K562 (cell line): ENCODE measurements at regions not wholly inside any gene's neighbourhood (a gene's known extent, or its start where the extent isn't known, plus 50 kb on each side); places are given as distances from the start of the nearest gene placed in this dataset.
A peak's percentile ranks its signal among the peaks of the same experiment; 100 is the strongest.

Source experiments
- ATAC-seq: fragments of 200-7000 bp; cut with Tn5 transposase; 3 replicates; pipeline ENCODE4 v1.9.1; 2020; ENCODE audit warnings: moderate library complexity
- BruUV-seq: library from RNA; stranded (reverse); fragments of 400-500 nt; replicated peaks from 2 replicates; lab custom pipeline; 2021; lab: Mats Ljungman, UMichigan
- CTCF ChIA-PET: fragments of 300-600 bp; formaldehyde crosslinking; extraction: SDS; loops from one replicate; lab custom pipeline; 2021; ENCODE audit warnings: low intra/inter-chr PET ratio; lab: Yijun Ruan, JAX
- POLR2A ChIA-PET: fragments of 300-600, 350-650 bp; sonication (Branson Sonifier 250); formaldehyde crosslinking; extraction: SDS; loops from one replicate; lab custom pipeline; 2021; ENCODE audit warnings: antibody characterized with exemption, inconsistent platforms; lab: Yijun Ruan, JAX
- DNase-seq, 4 experiments: peaks; one replicate each; pipeline versions ENCODE4 v3.0.0 to v3.0.0-alpha.2; 2011 to 2018; ENCODE audit warnings: low spot score in 3 of 4, mixed read lengths in 3 of 4; ENCODE audit errors: extremely low read depth in 1 of 4
- FAIRE-seq: peaks from 2 replicates; lab custom pipeline; 2011; peaks lifted over from hg19 to GRCh38; lab: Jason Lieb, UNC
- H2AFZ ChIP-seq: 2 replicates; pipeline ENCODE4 v1.6.0; 2011; ENCODE audit warnings: low read depth, low read length, control low read depth, inconsistent platforms
- H3K27ac ChIP-seq: fragments of 200-600 bp; 3 replicates; pipeline ENCODE4 v1.8.0; 2011; ENCODE audit warnings: low read depth, mild to moderate bottlenecking, control low read depth, inconsistent platforms, low read length, moderate library complexity, mixed read lengths; ENCODE audit errors: extremely low read depth
- H3K27me3 ChIP-seq, 2 experiments: fragments of 300-600 bp in 1 of 2; 2 replicates in 1 of 2; 3 replicates in 1 of 2; pipeline versions ENCODE4 v1.6.0 to v1.8.0; 2011; ENCODE audit warnings: inconsistent platforms in 2 of 2, low read length in 2 of 2, mild to moderate bottlenecking in 1 of 2, mixed read lengths in 1 of 2, moderate library complexity in 1 of 2; ENCODE audit not compliant: control insufficient read depth in 2 of 2, insufficient read depth in 2 of 2
- H3K36me3 ChIP-seq: fragments of 300-600 bp; 3 replicates; pipeline ENCODE4 v1.8.0; 2011; ENCODE audit warnings: mild to moderate bottlenecking, low read length, inconsistent platforms; ENCODE audit not compliant: control insufficient read depth, insufficient read depth
- H3K4me1 ChIP-seq, 2 experiments: fragments of 200-600 bp in 1 of 2; replicated peaks in 1 of 2; 2 replicates in 1 of 2; 3 replicates in 1 of 2; pipeline versions ENCODE4 v1.5.1 to v1.8.0; 2011; ENCODE audit warnings: inconsistent platforms in 2 of 2, low read length in 2 of 2, mild to moderate bottlenecking in 1 of 2, mixed read lengths in 1 of 2, moderate library complexity in 1 of 2; ENCODE audit not compliant: control insufficient read depth in 2 of 2, insufficient read depth in 2 of 2
- H3K4me2 ChIP-seq: 2 replicates; pipeline ENCODE4 v1.6.1; 2011; ENCODE audit warnings: low read length, control low read depth, inconsistent platforms, mixed read lengths; ENCODE audit not compliant: insufficient read depth
- H3K4me3 ChIP-seq: fragments of 200-600 bp; sonication (generic), shearing (Covaris generic); 2 replicates; pipeline ENCODE4 v1.5.1; 2016; ENCODE audit warnings: control low read depth, inconsistent platforms
- H3K79me2 ChIP-seq: fragments of 200-600 bp; 3 replicates; pipeline ENCODE4 v1.8.0; 2011; ENCODE audit warnings: low read length, inconsistent platforms; ENCODE audit not compliant: control insufficient read depth, insufficient read depth
- H3K9ac ChIP-seq, 2 experiments: 2 replicates each; pipeline versions ENCODE4 v1.6.0 to v1.6.1; 2011; ENCODE audit warnings: low read depth in 2 of 2, low read length in 2 of 2, control low read depth in 1 of 2, inconsistent platforms in 1 of 2, mild to moderate bottlenecking in 1 of 2, mixed read lengths in 1 of 2; ENCODE audit not compliant: insufficient read depth in 1 of 2
- H3K9me1 ChIP-seq: one replicate; pipeline ENCODE4 v1.6.0; 2011; ENCODE audit warnings: inconsistent platforms, mild to moderate bottlenecking, low read length, moderate library complexity; ENCODE audit not compliant: control insufficient read depth, insufficient read depth
- H3K9me3 ChIP-seq: replicated peaks from 2 replicates; pipeline ENCODE4 v1.5.1; 2011; ENCODE audit warnings: low read depth, low read length, inconsistent platforms; ENCODE audit not compliant: control insufficient read depth, insufficient read depth
- H4K20me1 ChIP-seq: replicated peaks from 2 replicates; pipeline ENCODE4 v1.6.1; 2011; ENCODE audit warnings: low read length, inconsistent platforms, mixed read lengths; ENCODE audit not compliant: control insufficient read depth, insufficient read depth
- E4F1 ChIP-seq: fragments of 250-450 bp; sonication (Bioruptor Pico); IDR thresholded peaks from 2 replicates; pipeline ENCODE4 v1.5.0; 2021; ENCODE audit warnings: mild to moderate bottlenecking, borderline replicate concordance
- EGR1 ChIP-seq: fragments of 450-650 bp; conservative IDR thresholded peaks from 2 replicates; pipeline ENCODE4 v1.6.1; 2017; ENCODE audit warnings: mild to moderate bottlenecking
- EHMT2 ChIP-seq: fragments of 450-650 bp; IDR thresholded peaks from 2 replicates; pipeline ENCODE4 v1.6.1; 2018; ENCODE audit warnings: antibody characterized with exemption
- HNRNPLL ChIP-seq: fragments of 200-400 bp; formaldehyde crosslinking; IDR thresholded peaks from 2 replicates; pipeline ENCODE4 v1.6.1; 2017; ENCODE audit warnings: low read length, low read depth, mild to moderate bottlenecking; ENCODE audit not compliant: poor library complexity, severe bottlenecking
- PCBP2 ChIP-seq: fragments of 200-400 bp; formaldehyde crosslinking; IDR thresholded peaks from 2 replicates; pipeline ENCODE4 v1.6.1; 2018; ENCODE audit warnings: low read length, low read depth, mild to moderate bottlenecking, moderate library complexity; ENCODE audit not compliant: poor library complexity, severe bottlenecking
- POLR2AphosphoS5 ChIP-seq: IDR thresholded peaks from 2 replicates; pipeline ENCODE4 v1.6.1; 2011; ENCODE audit warnings: mild to moderate bottlenecking, low read depth, low read length, moderate library complexity; ENCODE audit not compliant: control insufficient read depth, insufficient read depth
- TEAD1 ChIP-seq, 2 experiments: fragments of 450-650 bp in 1 of 2; sonication (generic) in 1 of 2; formaldehyde crosslinking; IDR thresholded peaks; 2 replicates each; pipeline versions ENCODE4 v1.4.0 to v1.8.0; 2020 to 2022; ENCODE audit warnings: mild to moderate bottlenecking in 2 of 2, missing genetic modification reagents in 1 of 2
- ZBED1 ChIP-seq: IDR thresholded peaks from 2 replicates; pipeline ENCODE4 v1.6.1; 2014
- ZNF217 ChIP-seq: sonication (generic); formaldehyde crosslinking; IDR thresholded peaks from 2 replicates; pipeline ENCODE4 v1.8.0; 2022; ENCODE audit warnings: mild to moderate bottlenecking, missing genetic modification reagents
- ZNF384 ChIP-seq: IDR thresholded peaks from 2 replicates; pipeline ENCODE4 v1.6.1; 2012; ENCODE audit warnings: low read depth, low read length, improper control_type of control experiment
- ZNF41 ChIP-seq: fragments of 250-450 bp; sonication (Bioruptor Pico); conservative IDR thresholded peaks from 2 replicates; pipeline ENCODE4 v1.4.0; 2020; ENCODE audit warnings: mild to moderate bottlenecking
- ZNF639 ChIP-seq, 2 experiments: fragments of 200-800 bp in 1 of 2; sonication (Bioruptor generic) in 1 of 2; sonication (generic) in 1 of 2; formaldehyde crosslinking in 1 of 2; IDR thresholded peaks in 1 of 2; conservative IDR thresholded peaks in 1 of 2; 2 replicates each; pipeline versions ENCODE4 v1.5.0 to v1.6.1; 2016 to 2020; ENCODE audit warnings: missing compliant biosample characterization in 1 of 2, missing genetic modification characterization in 1 of 2, missing genetic modification reagents in 1 of 2
- WGBS: fragments of 100-300 bp; shearing (Covaris generic); methylation state at CpG from one replicate; pipeline ENCODE4 v1.1.6; 2016; ENCODE audit warnings: low coverage, mixed read lengths; ENCODE audit not compliant: insufficient coverage; ENCODE audit errors: missing lambda C conversion rate; 5-methylcytosine and 5-hydroxymethylcytosine counted together
- in situ Hi-C: fragments of 300-500 bp; cut with MboI; formaldehyde crosslinking; loops from 4 replicates; pipeline ENCODE4 v1.15.0; 2018; ENCODE audit warnings: inconsistent platforms, mixed read lengths
- intact Hi-C: fragments of 100-400 bp; cut with micrococcal nuclease; formaldehyde crosslinking; loops from 2 replicates; pipeline ENCODE4 v1.14.2; 2022

GRCh38 chr2:76310894-76311633 lies 600.3 kb upstream of the GCFC2 start:
- intact Hi-C loops, result no loop called here
- Histone ChIP-seq H3K4me1 (no peaks in the 10 kb centered on the region), H3K9me3 (no peaks in the 10 kb centered on the region), H3K9me1 (no peaks in the 10 kb centered on the region), H4K20me1 (no peaks in the 10 kb centered on the region), H3K9ac (no peak overlapping the region), H3K4me2 (no peak overlapping the region), H3K27ac (no peak overlapping the region), H3K27me3 (no peaks in the 10 kb centered on the region), H3K36me3 (no peaks in the 10 kb centered on the region)
- no peak for FAIRE-seq
- ATAC-seq, result no peak; the same call in 2 of the 3 replicates
- CTCF ChIA-PET, result no interaction called here
- POLR2A ChIA-PET, result no interaction called here
- no peak for DNase-seq
- TF ChIP-seq PCBP2 (no peak), ZNF384 (0 out of 2 replicates have a peak, but pooled peaks have one; percentile 13), ZBED1 (no peak)
- TF ChIP-seq, all 486 proteins: peak for 1
- H2AFZ ChIP-seq, result no peak overlapping the region
- in situ Hi-C loops, result no loop called here
- WGBS, result 4% methylated on average over 2 of the region's 2 CpGs
- H3K4me3 ChIP-seq, result no peak overlapping the region
- BruUV-seq, result no TSS peak
- no peaks in the 10 kb centered on the region for H3K79me2 ChIP-seq

GRCh38 chr2:76307495-76307894 lies 596.8 kb upstream of the GCFC2 start:
- no TSS peak for BruUV-seq
- TF ChIP-seq TEAD1 (CRISPR knock-in tag; IDR thresholded peaks at IDR 0.05), result no peak
- TF ChIP-seq HNRNPLL, result no peak
- TF ChIP-seq POLR2AphosphoS5, result no peak
- no peak for TF ChIP-seq E4F1 (CRISPR knock-in tag)
- no peak for TF ChIP-seq EGR1
- no peak for TF ChIP-seq ZNF41 (CRISPR knock-in tag)
- no peak for TF ChIP-seq EHMT2
- no peak for TF ChIP-seq ZNF639 (CRISPR knock-in tag; conservative IDR thresholded peaks at IDR 0.05 in 1 of 2, IDR thresholded peaks at IDR 0.05 in 1 of 2)
- no peak for TF ChIP-seq ZNF217

More at GRCh38 chr2:76307495-76307894, 596.8 kb upstream of the GCFC2 start:
- no peak for FAIRE-seq
- Histone ChIP-seq H2AFZ (no peak overlapping the region), H3K4me2 (no peak overlapping the region), H4K20me1 (no peaks in the 10 kb centered on the region), H3K79me2 (no peaks in the 10 kb centered on the region), H3K9me1 (no peaks in the 10 kb centered on the region), H3K9ac (no peak overlapping the region), H3K27ac (no peak overlapping the region), H3K4me1 (no peaks in the 10 kb centered on the region), H3K36me3 (no peaks in the 10 kb centered on the region), H3K4me3 (no peak overlapping the region), H3K9me3 (no peaks in the 10 kb centered on the region), H3K27me3 (no peaks in the 10 kb centered on the region)
- no peak for ATAC-seq
- intact Hi-C loops (no loop called here), in situ Hi-C loops (no loop called here)
- CTCF ChIA-PET, result no interaction called here
- DNase-seq, result no peak
- POLR2A ChIA-PET, result no interaction called here
